MCF 10A (cell line): ENCODE measurements at regions not wholly inside any gene's neighbourhood (a gene's known extent, or its start where the extent isn't known, plus 50 kb on each side); places are given as distances from the start of the nearest gene placed in this dataset.
A peak's percentile ranks its signal among the peaks of the same experiment; 100 is the strongest.

Experiments used
- BruUV-seq: library from RNA; stranded (reverse); fragments of 400-500 nt; replicated peaks from 2 replicates; lab custom pipeline; 2021; lab: Mats Ljungman, UMichigan
- CTCF ChIA-PET: fragments of 300-600 bp; sonication (Branson Sonifier 250); formaldehyde crosslinking; extraction: SDS; loops from one replicate; lab custom pipeline; 2021; ENCODE audit warnings: antibody characterized with exemption, inconsistent platforms; lab: Yijun Ruan, JAX
- POLR2A ChIA-PET: fragments of 300-600, 350-650 bp; sonication (Branson Sonifier 250); formaldehyde crosslinking; extraction: SDS; loops from one replicate; lab custom pipeline; 2020; ENCODE audit warnings: antibody characterized with exemption, inconsistent platforms; lab: Yijun Ruan, JAX
- DNase-seq: peaks from one replicate; pipeline ENCODE4 v3.0.0-alpha.2; 2018; ENCODE audit not compliant: unreplicated experiment
- H3K27ac Mint-ChIP-seq: one replicate; pipeline ENCODE4 v1.8.0; 2022; ENCODE audit warnings: mild to moderate bottlenecking, low read depth, mixed read lengths; ENCODE audit not compliant: unreplicated experiment
- H3K27me3 Mint-ChIP-seq: one replicate; pipeline ENCODE4 v1.8.0; 2022; ENCODE audit warnings: mixed read lengths; ENCODE audit not compliant: insufficient read depth, unreplicated experiment
- H3K36me3 Mint-ChIP-seq: one replicate; pipeline ENCODE4 v1.8.0; 2022; ENCODE audit warnings: mild to moderate bottlenecking, moderate library complexity, mixed read lengths; ENCODE audit not compliant: insufficient read depth, unreplicated experiment
- H3K4me1 Mint-ChIP-seq: one replicate; pipeline ENCODE4 v1.8.0; 2022; ENCODE audit warnings: mixed read lengths; ENCODE audit not compliant: insufficient read depth, unreplicated experiment
- H3K4me3 Mint-ChIP-seq: one replicate; pipeline ENCODE4 v1.8.0; 2022; ENCODE audit warnings: mild to moderate bottlenecking, moderate library complexity, mixed read lengths; ENCODE audit not compliant: unreplicated experiment
- H3K9me3 Mint-ChIP-seq: one replicate; pipeline ENCODE4 v1.8.0; 2022; ENCODE audit warnings: mixed read lengths; ENCODE audit not compliant: unreplicated experiment
- intact Hi-C: fragments of 100-400 bp; cut with micrococcal nuclease; formaldehyde crosslinking; loops from 2 replicates; pipeline ENCODE4 v1.14.1; 2022
- TF ChIP-seq, protein P1 (sequence below): fragments of 200-600 bp; IDR thresholded peaks from one replicate; pipeline ENCODE4 v1.8.0; 2022; ENCODE audit warnings: antibody characterized with exemption, mild to moderate bottlenecking; ENCODE audit not compliant: unreplicated experiment

DNA sequence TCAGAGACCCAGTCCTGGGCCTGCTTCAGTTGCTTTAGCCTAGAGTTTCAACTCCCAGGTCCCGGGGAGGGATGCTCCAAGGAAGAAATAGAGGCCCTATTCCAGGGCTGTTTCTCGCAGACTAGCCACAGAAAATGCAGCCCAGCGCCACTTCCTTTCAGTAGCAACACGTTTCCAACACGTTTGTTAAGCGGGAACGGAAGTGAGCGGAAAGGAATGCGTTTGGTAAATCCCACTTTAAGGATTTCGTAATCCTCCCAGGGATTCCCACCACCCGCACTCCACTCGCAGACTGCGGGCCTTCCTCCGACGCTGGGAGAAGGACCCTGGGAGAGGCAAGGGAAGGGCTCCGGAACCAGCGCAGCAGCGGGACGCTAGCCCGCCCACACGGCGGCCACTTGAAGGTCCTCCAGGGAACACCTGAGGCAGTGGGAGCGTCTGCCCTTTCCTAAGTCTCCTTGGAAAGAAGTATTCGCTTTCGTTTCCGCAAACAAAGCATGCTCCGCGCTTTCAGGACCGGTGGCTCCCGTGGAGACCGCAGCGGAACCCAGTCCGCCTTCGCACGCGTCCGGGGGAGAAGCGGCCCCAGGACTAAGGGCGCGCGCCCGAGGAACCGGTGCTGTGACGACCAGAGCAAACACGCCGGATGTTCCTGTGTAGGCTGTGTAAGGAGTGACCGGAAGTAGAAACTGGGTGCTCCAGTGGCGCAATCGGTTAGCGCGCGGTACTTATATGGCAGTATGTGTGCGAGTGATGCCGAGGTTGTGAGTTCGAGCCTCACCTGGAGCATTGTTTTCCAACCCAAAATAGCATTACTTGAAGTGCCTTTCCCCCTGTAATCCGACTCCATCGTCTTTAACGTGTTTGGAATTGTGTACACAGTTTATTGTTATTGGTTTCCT lies 227.6 kb upstream of the PRSS16 start:
- ChIA-PET CTCF (interaction anchor here (0.6 to 0.9 kb wide), 2 partner anchors 412 to 522 kb away, joined by 3 to 5 read pairs; no protein-coding TSS in a partner anchor), POLR2A (interaction anchor here (0.8 to 1.6 kb wide), 4 partner anchors 15 to 873 kb away, joined by 3 to 6 read pairs (median 4); a partner anchor contains a TSS)
- H3K4me1 Mint-ChIP-seq = peaks cover 27% of the 10 kb centered on the region
- intact Hi-C loops = loop anchor here (2.0 kb wide), 1 partner anchor 71 kb away; no protein-coding TSS in a partner anchor
- peak overlapping the region; percentile 94 for H3K27ac Mint-ChIP-seq
- TSS peak; percentile 69 for BruUV-seq
- H3K27me3 Mint-ChIP-seq = no peaks in the 10 kb centered on the region
- H3K4me3 Mint-ChIP-seq = peak overlapping the region; percentile 91
- DNase-seq = peak; percentile 93
- TF ChIP-seq, protein P1, sequence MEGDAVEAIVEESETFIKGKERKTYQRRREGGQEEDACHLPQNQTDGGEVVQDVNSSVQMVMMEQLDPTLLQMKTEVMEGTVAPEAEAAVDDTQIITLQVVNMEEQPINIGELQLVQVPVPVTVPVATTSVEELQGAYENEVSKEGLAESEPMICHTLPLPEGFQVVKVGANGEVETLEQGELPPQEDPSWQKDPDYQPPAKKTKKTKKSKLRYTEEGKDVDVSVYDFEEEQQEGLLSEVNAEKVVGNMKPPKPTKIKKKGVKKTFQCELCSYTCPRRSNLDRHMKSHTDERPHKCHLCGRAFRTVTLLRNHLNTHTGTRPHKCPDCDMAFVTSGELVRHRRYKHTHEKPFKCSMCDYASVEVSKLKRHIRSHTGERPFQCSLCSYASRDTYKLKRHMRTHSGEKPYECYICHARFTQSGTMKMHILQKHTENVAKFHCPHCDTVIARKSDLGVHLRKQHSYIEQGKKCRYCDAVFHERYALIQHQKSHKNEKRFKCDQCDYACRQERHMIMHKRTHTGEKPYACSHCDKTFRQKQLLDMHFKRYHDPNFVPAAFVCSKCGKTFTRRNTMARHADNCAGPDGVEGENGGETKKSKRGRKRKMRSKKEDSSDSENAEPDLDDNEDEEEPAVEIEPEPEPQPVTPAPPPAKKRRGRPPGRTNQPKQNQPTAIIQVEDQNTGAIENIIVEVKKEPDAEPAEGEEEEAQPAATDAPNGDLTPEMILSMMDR = no peak
- no peaks in the 10 kb centered on the region for H3K9me3 Mint-ChIP-seq
- H3K36me3 Mint-ChIP-seq = no peaks in the 10 kb centered on the region

DNA sequence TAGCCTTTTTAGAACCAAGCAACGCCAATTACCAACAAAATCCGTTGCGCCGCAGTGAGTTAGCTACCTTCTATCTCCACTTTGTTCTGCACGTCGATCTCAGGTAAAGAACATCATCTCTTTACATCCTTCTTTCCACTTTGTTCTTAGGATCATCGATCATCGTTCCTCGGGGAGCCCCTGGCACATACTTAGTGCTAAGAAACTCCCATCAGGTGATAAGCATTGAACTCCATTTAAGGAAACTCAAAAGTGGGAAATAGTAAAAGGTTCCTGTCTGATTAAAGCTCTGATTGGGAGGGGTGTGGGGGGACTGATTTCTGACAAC lies 227.0 kb upstream of the PRSS16 start:
- H3K4me3 Mint-ChIP-seq = peak overlapping the region; percentile 91
- no peaks in the 10 kb centered on the region for H3K9me3 Mint-ChIP-seq
- intact Hi-C loops = no loop called here
- ChIA-PET CTCF (no interaction called here), POLR2A (interaction anchor here (0.6 to 1.6 kb wide), 6 partner anchors 14 to 1866 kb away, joined by 3 to 6 read pairs (median 3); a partner anchor contains a TSS)
- peak overlapping the region; percentile 94 for H3K27ac Mint-ChIP-seq
- TF ChIP-seq, protein P1 = no peak
- no TSS peak for BruUV-seq
- no peaks in the 10 kb centered on the region for H3K27me3 Mint-ChIP-seq
- DNase-seq = no peak
- no peaks in the 10 kb centered on the region for H3K36me3 Mint-ChIP-seq
- peaks cover 22% of the 10 kb centered on the region for H3K4me1 Mint-ChIP-seq

DNA sequence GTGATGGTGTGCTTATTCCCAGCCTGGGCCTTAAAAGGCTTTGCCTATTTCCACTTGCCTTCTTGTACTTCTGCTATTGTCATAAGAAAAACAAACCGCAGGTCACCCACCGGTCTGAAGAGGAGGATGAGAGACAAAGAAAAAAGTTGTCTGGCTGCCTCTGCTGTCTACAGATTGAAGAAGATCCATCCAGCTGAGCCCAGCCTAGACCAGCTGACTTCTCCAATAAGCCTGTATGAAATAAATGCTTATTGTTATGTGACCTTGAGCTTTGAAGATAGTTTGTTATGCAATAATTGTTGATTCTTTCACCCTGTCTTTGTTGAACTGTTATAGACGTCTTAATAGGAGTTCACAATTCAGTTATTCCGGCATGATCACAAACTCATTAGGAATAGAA lies 223.8 kb upstream of the PRSS16 start:
- intact Hi-C loops = no loop called here
- no peaks in the 10 kb centered on the region for H3K36me3 Mint-ChIP-seq
- ChIA-PET CTCF (no interaction called here), POLR2A (no interaction called here)
- peaks cover 10% of the 10 kb centered on the region for H3K4me1 Mint-ChIP-seq
- TF ChIP-seq, protein P1 = no peak
- H3K27me3 Mint-ChIP-seq = no peaks in the 10 kb centered on the region
- H3K9me3 Mint-ChIP-seq = no peaks in the 10 kb centered on the region
- no TSS peak for BruUV-seq
- H3K4me3 Mint-ChIP-seq = no peak overlapping the region
- H3K27ac Mint-ChIP-seq = no peak overlapping the region
- no peak for DNase-seq

DNA sequence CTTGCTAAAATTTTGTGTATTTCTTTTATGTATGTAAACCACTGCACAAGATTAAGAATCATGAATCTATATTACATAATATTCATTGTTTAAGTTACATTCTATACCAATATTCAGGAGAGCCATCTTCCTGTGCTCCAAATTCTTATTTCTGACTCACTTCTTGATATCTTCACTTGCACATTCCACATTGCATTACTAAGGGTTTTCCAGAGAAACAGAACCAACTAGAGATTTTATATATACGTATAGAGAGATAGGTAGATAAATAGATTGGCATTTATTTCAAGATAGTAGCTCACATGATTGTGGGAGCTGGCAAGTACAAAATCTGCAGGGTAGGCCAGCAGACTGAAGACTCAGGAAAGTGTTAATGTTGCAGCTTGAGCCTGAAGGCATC lies 222.2 kb upstream of the PRSS16 start:
- Mint-ChIP-seq H3K36me3 (no peaks in the 10 kb centered on the region), H3K27ac (no peak overlapping the region), H3K9me3 (no peaks in the 10 kb centered on the region), H3K4me3 (no peak overlapping the region), H3K27me3 (no peaks in the 10 kb centered on the region), H3K4me1 (no peaks in the 10 kb centered on the region)
- ChIA-PET POLR2A (interaction anchor here (0.7 to 0.8 kb wide), 2 partner anchors 18 to 69 kb away, joined by 3 to 4 read pairs; no protein-coding TSS in a partner anchor), CTCF (interaction anchor here (1.0 kb wide), 1 partner anchor 54 kb away, joined by 5 read pairs; no protein-coding TSS in a partner anchor)
- DNase-seq = no peak
- BruUV-seq = no TSS peak
- intact Hi-C loops = no loop called here
- TF ChIP-seq, protein P1 = no peak
